PC-9 (cell line): ENCODE measurements at regions not wholly inside any gene's neighbourhood (a gene's known extent, or its start where the extent isn't known, plus 50 kb on each side); places are given as distances from the start of the nearest gene placed in this dataset.

Experiments used
- CTCF ChIP-seq: fragments of 200-600 bp; sonication (generic); conservative IDR thresholded peaks from 2 replicates; pipeline ENCODE4 v1.6.1; 2017; ENCODE audit warnings: mixed run types, antibody characterized with exemption, mild to moderate bottlenecking, moderate library complexity
- EZH2 ChIP-seq: fragments of 200-600 bp; sonication (generic); IDR thresholded peaks from 2 replicates; pipeline ENCODE4 v1.8.0; 2017; ENCODE audit warnings: antibody characterized with exemption, low read depth

DNA sequence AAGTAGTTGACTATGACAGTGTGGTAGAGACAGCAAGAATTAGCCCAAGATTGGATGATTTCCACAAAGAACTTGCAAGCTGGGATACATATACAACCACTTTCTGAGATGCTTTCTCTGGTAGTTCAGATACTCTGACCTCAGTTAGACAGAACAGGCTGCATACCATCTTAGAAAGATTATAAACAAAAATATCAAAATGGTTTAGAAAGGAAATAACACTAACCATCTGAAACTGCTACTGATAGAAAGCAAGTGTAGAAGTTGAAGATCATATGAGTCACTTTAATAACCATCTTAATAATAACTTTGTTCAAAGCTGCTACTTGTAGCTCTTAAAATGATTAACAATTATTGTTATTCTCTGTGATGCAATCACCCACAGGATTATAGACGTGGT, 255.4 kb upstream of the TTC29 start:
- TF ChIP-seq CTCF (no peak), EZH2 (no peak)
